NCI-H1092 treated with DMSO at 0.1 percent for 48 hours (cell line): ENCODE measurements at regions not wholly inside any gene's neighbourhood (a gene's known extent, or its start where the extent isn't known, plus 50 kb on each side); places are given as distances from the start of the nearest gene placed in this dataset.
"Not testable (repeated sequence)": the region's sequence is repeated elsewhere in the genome, so short reads cannot be mapped to it uniquely, and the experiment has no call there.

Experiments used
- DNase-seq: peaks from one replicate; lab custom pipeline; 2025; lab: John Stamatoyannopoulos, UW

DNA sequence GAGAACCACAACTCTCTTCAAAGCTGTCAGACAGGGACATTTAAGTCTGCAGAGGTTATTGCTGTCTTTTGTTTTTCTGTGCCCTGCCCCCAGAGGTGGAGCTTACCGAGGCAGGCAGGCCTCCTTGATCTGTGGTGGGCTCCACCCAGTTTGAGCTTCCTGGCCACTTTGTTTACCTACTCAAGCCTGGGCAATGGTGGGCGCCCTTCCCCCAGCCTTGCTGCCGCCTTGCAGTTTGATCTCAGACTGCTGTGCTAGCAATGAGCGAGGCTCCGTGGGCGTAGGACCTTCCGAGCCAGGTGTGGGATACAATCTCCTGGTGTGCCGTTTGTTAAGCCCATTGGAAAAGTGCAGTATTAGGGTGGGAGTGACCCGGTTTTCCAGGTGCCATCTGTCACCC, 822.1 kb downstream of the KCNMA1 start:
- DNase-seq = not testable (repeated sequence)

GRCh38 chr10:76811430-76811829, 826.2 kb downstream of the KCNMA1 start:
- no peak for DNase-seq

DNA sequence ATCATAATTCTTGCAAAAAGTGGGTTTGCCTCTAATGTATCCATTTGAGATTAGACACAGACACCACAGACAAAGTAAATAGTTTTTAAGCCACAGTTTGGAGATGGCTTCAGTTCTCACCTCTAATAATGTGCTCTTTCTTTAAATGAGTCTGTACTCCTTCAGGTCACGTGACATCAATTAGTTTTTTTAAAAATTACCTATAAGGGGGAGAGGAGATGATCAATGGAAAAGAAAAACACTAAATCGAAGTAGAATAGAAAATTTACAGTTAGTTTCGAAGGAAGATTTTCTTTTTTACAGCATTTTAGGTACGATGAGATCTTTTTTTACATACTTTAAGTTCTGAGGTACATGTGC, 849.2 kb downstream of the KCNMA1 start:
- DNase-seq = no peak

DNA sequence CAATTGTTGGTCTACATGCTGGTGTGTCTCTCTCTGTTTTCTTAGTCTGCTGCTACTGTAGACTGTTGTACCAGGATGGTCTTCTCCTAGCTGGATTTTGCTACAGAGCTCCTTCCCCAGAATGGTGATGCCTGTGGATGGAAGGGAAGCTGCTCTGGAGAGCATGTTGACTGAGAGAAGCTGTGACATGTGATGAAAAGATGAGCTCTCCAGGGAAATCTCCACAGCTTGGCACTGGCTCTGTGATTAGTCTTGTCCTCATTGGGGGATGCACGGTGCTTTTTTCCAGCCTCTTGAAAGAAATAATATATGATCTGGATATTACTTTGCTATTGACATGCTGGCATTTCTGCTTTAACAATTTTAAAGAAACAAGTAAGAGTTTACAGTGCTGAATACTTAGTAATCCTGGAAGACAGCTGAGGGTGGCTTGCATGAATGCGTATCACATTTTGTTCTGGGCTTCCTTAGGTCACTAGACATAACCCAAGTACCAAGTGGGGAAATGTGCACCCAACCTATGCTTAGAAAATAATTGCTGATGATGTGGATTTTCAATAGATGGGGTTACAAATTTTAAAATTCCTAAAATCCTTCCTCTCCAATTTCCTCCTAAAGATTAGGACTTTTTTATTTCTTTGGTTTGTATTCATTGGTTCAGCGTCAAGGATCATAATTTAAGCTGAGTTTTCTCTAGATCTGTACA, 849.7 kb downstream of the KCNMA1 start:
- no peak for DNase-seq

DNA sequence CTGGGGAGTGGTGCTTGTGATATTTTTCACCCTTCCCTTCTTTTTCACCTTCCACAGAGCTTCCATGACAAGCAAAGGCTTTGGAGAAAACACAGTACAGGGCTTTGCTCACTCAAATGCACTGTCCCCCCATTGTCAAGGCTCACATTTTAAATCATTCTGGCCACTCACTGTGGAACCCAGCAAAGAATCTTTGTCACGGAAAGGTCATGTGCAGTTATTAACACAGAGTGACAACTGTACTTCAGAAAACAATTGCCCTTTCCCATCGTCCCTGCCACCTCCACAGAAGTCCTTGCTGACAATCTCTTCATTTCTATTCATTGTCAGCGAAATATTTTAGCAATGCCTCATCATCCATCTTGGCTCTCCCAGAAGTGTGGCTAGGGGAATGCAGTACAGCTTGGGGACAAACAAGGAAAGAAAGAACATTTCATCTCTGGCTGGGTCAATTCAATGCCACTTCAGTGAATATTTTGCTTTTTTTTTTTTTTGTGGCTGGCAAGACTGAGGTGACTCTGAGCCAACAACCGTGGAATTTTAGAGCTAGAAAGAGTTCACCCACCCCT, 851.0 kb downstream of the KCNMA1 start:
- no peak for DNase-seq

DNA sequence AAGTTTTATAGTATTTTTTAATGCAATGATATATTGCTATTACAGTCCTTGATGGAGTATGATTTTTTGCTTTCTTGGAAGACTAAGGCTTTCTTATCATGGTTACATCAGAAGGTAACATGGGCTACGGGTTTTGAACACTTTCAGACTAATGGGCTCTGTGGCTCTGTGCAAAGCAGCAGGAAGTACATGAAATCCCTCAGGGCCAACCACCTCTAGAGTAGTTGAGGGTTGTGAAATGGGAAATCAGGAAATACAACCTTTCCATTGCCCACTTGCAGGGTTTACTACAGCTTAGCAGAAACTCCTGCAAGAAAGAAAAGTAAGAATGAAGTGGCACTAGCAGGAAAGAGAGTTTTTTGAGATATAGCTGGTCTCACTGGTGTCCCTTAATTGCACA, 853.5 kb downstream of the KCNMA1 start:
- DNase-seq = no peak

DNA sequence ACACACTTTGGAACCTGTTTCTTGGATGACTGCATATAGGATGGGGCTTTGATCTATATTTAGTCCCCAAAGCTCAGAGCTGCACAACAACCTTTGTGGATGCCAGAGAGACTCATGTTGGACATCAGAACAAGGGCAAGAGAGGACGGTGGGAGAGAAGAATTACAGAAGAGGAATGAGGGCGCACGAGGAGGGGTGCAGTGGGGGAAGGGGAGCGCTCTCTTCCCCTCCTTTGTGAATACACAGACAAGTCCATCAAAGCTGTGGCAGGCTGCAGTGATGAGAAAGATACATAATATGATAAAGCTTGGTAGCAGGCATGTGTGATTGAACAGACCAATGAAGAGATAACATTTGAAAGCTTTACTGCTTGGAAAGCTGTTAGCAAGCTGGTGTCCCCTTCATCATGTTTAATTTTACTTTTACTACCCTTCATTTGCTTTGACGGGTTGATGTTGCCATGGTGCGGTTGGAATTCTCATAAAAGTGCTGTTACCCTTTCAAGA, 857.8 kb downstream of the KCNMA1 start:
- no peak for DNase-seq

DNA sequence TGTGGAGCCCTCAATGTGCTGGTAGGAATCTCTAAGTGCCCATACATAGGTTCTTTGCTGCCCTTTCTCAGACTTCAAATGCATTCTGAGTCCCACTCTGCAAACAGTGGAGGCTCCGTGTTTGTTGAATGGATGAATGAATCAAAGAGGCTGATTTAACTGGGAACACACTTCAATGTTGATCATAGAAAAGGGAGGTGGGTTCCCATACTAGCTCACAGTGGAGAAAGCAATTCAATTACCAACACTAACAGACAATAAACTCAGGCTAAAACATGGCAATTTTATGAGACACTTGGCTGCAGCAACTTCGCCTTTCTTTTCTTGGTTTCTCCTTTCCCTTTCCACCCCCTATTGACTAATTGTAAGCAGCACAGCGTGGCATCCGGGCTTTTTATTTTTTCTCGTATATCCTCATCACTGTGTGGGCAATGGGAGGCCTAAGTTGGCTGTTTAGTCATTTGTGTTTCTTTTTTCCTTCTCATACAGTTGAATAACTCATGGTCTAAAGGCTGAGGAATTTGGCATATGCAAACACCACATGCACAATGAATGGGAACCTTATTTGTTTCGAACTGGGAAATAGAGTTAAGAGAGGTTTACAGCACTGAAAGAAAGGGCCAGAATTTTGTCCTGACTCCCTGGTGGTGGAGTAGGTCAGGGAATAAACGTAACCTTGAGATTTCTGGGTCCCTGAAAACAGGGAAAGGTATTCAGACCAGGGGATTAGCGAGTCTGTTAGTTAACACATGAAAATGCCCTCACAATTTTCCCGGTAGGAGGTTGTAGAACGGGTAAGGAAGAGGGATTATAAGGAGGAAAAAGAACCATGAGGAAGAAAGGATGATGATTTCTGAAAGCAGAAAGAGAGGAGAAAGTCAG, 858.5 kb downstream of the KCNMA1 start:
- DNase-seq = no peak

GRCh38 chr10:76774987-76775603, 862.5 kb downstream of the KCNMA1 start:
- DNase-seq = no peak

GRCh38 chr10:76769582-76769981, 868.0 kb downstream of the KCNMA1 start:
- no peak for DNase-seq

- DNase-seq = no peak
Measured at GRCh38 chr10:76769161-76769560, 868.4 kb downstream of the KCNMA1 start.

DNA sequence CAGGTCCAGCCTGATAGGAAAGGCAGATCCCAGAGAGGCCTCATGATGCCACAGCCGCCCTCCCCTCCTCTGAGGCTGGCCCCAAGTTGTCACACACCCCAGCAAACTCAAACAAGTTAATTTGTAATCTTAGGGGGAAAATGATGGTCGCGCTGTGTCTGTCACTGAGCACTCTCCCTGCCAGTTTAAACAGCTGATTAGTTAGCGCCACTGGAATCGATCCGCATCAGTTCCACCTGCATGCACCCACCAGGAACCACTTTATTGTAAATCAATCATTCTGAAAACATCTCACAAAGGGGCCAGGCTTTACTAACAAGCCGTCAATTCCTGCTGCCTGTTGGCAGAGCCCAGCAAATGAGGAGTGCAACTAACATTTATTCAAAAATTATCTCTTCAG, 870.9 kb downstream of the KCNMA1 start:
- no peak for DNase-seq

DNA sequence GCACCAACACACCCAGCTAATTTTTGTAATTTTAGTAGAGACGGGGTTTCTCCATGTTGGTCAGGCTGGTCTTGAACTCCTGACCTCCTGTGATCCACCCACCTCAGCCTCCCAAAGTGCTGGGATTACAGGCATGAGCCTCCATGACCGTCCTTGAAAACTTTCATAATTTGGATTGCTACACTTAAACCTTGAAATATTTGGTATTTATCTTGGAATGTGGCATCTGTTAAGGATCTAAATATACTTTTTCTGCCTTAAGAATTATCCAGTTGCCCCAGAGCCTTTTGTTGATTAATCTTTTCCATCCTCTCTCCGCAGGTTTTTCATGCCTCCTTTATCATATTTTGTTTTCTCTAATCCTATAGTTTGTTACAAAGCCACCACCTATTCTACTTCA, 872.7 kb downstream of the KCNMA1 start:
- DNase-seq = not testable (repeated sequence)

DNA sequence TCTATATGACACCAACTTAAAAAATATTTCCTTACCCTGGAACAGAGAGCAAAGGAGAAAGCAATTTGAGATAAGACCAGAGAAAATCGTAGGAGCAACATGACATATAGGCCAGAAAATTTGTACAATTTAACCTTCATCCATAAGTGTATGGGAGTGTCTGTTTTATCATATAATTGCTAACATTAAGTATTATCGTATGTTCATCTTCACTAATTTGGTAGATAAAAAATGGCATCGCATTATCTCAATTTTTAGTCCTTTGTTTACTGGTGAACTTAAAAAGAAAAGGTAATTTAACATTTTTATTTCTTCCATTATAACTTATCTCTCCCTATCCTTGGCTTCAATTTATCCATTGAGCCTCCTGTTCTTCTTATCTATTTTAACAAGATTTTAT, 873.4 kb downstream of the KCNMA1 start:
- DNase-seq = no peak

DNA sequence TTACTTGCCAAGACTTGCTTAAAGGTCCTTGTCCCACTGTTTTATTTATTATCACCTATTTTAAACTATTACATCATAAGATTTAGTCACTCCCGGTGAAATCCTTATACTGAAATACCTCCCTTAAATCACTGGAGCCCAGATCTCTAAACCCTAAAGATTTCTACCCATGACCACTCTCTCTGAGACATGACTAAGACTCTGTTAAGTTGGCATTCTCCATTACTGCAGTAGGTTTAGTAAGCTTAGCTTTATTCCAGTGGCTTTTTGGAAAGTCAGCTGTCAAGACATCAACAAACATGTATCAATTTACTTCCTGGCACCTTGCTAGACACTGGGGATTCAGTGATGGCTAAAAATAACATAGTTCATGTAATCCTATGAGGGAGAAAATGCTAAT, 874.2 kb downstream of the KCNMA1 start:
- no peak for DNase-seq

DNA sequence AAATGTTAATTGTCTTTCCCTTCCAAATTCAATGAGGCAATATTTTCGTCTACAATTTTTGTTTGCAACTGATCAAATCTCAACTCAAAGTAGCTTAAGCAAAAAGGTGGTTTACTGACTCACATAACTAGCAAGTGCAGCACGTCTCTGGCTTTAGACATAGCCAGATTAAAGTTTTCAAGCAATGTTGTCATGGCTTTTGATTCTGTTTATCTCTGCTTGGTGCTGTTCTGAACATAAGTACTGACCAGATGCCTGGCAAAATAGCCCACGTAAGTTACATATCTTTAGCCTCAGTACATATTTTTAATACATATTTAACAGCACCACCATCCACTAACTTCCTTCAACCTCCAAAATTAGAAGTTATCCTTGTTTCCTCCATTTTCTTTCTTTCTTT, 877.9 kb downstream of the KCNMA1 start:
- no peak for DNase-seq

- DNase-seq = no peak
Measured at GRCh38 chr10:76743169-76743568, 894.4 kb downstream of the KCNMA1 start.

DNA sequence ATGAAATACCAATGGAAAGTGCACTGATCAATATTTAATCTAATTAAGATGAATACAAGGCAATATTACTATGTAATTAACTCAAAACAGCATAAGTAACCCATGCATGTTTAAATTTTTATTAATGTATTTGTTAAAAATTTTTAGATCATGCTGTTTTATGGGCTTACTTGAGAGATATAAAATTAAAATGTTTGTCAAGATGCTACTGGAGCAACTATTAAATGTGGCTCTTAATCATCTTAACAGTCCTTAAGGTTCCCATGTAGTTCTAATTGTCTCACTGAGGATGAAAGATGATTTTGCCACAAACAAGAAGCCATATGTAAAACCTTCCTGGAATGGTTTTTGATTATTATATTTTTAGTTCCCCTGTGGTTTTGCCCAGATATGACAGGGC, 897.1 kb downstream of the KCNMA1 start:
- no peak for DNase-seq

DNA sequence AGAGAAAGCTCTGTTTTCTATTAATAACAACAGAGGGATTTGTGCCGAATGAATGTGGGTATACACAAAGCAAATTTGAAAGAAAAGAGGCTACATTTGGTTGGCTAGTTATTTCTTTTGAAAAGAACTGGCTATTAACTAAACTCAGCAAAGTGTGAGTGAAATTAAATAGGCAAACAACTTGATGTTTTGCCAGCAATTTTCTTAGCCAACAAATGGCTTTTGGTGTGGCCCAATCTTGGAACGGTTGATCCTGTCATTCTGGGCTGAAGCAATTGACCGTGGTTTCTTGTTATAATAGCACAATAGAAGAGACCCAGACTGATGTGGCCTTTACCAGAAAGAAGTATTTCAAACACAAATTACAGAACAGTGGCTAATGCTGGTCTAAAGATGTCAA, 898.6 kb downstream of the KCNMA1 start:
- DNase-seq = no peak

DNA sequence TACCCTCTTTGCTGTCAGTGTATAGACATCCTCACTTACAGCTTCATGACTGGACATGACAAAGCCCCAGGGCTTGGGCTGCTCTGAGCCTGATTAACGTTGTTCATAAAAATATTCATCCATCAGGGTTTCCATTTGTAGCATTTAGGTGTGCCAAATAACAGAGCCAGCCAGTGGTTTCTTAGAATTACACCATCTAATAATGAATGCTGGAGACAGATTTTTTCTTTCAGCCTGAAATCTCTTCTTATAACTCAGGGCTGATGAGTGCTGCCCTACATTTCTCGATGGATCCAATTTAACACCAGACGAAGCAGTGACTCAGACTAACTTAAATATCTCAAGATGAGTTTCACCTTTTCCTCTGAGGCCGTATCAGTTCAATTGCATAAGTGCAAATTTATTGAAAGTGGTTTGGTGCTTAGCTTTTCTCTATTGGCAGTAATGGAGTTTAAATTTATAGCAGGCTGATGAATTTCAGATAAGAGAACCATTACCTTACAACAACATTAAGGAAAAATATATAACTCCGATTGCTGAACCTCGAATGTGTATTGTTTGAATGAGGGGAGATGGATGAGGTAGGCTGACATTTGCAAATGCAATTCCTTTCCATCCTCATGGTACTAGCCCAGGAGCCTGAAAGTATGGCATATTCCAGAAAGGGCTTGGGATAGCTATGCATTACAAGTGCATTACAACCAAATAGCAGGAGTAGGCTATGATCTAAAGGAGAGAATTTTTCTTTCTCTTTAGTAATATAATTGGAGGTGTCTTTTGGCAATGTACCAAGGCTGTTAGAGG, 900.6 kb downstream of the KCNMA1 start:
- DNase-seq = no peak

DNA sequence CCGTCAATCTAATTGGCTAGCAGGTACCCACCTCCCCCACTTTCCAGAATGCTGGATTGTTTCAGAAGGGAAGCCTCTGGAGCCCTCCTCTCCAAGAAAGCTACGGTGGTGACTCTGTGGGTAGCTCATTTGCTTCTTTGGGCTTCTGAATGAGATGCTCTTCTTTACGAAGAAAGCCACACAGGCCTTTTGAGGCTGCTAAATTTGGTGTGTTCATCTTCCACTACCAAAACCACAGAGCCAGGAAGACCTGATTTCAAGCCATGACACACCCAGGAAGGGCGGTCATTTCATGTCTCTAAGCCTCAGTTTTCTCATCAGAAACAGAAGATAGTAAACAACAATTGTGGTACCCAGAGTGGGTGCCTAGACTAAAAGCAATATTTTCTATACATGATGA, 901.2 kb downstream of the KCNMA1 start:
- DNase-seq = no peak

GRCh38 chr10:76735866-76736265, 901.7 kb downstream of the KCNMA1 start:
- DNase-seq = no peak
